ENCODE measurements at regions not wholly inside any gene's neighbourhood (a gene's known extent, or its start where the extent isn't known, plus 50 kb on each side); places are given as distances from the start of the nearest gene placed in this dataset.

DNA sequence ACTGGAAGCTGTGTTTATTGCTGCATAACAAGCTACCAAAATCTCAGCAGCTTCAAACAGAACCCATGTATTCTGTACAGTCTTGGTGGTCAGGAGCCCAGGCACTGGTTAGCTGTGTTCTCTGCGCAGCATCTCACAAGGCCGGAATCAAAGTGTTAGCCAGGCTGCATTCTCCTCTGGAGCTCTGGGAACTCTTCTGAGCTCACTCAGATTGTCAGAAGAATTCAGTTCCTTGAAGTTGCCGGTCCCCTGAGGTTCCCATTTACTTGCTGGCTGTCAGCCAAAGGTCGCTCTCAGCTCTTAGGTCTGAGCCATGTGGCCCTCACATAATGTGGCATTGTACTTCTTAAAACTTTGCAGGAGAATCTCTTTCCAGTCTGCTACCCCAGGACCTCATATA, 123.6 kb upstream of the SMIM21 start:
- Histone ChIP-seq H3K9me3 (ENCODE audit: control insufficient read depth in 1 of 2, insufficient read depth in 1 of 2, low read length in 2 of 2) (peaks cover 0 to 4% of the 10 kb centered on the region in 2 experiments), H3K4me1 (ENCODE audit: insufficient read depth, low read length) (no peaks in the 10 kb centered on the region), H3K4me3 (ENCODE audit: low read length) (no peak overlapping the region), H3K27me3 (ENCODE audit: control insufficient read depth in 1 of 2, insufficient read depth in 2 of 2, low read length in 2 of 2) (no peaks in the 10 kb centered on the region), H3K27ac (ENCODE audit: low read depth in 1 of 2, low read length in 2 of 2) (no peak overlapping the region), H3K36me3 (ENCODE audit: insufficient read depth, low read length) (no peaks in the 10 kb centered on the region)
- Mint-ChIP-seq H3K4me1 (ENCODE audit: low read depth) (no peaks in the 10 kb centered on the region), H3K4me3 (no peak overlapping the region), H3K27me3 (peaks cover 35% of the 10 kb centered on the region), H3K27ac (no peak overlapping the region), H3K36me3 (ENCODE audit: low read depth) (no peaks in the 10 kb centered on the region), H3K9me3 (no peaks in the 10 kb centered on the region)
- ChIA-PET POLR2A (no interaction called here), CTCF (no interaction called here)
- no peak for TF ChIP-seq CTCF (IDR thresholded peaks at IDR 0.05)
- DNase-seq (no peak), ATAC-seq (ENCODE audit: poor library complexity) (no peak)
- intact Hi-C loops (cut with DNase I, micrococcal nuclease), result no loop called here

DNA sequence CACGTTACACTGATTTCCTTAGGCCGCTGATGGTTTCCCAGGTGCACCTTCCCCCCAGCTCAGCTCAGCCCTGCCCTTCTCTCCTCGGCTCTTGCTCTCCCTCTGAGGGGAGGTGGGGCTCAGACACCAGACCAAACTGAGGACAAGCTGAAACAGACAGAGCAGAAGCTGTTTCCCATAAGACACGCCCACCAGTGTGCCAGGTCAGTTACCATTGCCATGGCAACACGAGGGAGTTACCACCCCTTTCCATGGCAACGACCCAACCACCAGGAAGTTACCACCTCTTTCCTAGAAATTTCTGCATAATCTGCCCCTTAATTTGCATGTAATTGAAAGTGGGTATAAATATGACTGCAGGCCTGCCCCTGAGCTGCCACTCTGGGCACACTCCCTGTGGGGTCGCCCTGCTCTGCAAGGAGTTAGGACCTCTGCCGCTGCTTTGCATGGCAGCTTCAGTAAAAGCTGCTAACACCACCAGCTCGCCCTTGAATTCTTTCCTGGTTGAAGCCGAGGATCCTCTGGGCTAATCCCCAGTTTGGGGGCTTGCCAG, 120.9 kb upstream of the SMIM21 start:
- peaks cover 53% of the 10 kb centered on the region for H3K27me3 Mint-ChIP-seq
- intact Hi-C loops (cut with DNase I, micrococcal nuclease), result no loop called here
- no peaks in the 10 kb centered on the region for H3K27me3 ChIP-seq (ENCODE audit: control insufficient read depth in 1 of 2, insufficient read depth in 2 of 2, low read length in 2 of 2)
- no peak overlapping the region for H3K27ac Mint-ChIP-seq
- no peaks in the 10 kb centered on the region for H3K9me3 Mint-ChIP-seq
- no peaks in the 10 kb centered on the region for H3K36me3 Mint-ChIP-seq (ENCODE audit: low read depth)
- no peak overlapping the region for H3K27ac ChIP-seq (ENCODE audit: low read depth in 1 of 2, low read length in 2 of 2)
- no peaks in the 10 kb centered on the region for H3K4me1 Mint-ChIP-seq (ENCODE audit: low read depth)
- no peaks in the 10 kb centered on the region for H3K4me1 ChIP-seq (ENCODE audit: insufficient read depth, low read length)
- H3K4me3 Mint-ChIP-seq, result no peak overlapping the region
- POLR2A ChIA-PET, result no interaction called here
- no peak overlapping the region for H3K4me3 ChIP-seq (ENCODE audit: low read length)
- ATAC-seq (ENCODE audit: poor library complexity) (no peak), DNase-seq (no peak)
- CTCF ChIA-PET, result no interaction called here
- H3K9me3 ChIP-seq (ENCODE audit: control insufficient read depth in 1 of 2, insufficient read depth in 1 of 2, low read length in 2 of 2), result peaks cover 0 to 4% of the 10 kb centered on the region in 2 experiments
- no peaks in the 10 kb centered on the region for H3K36me3 ChIP-seq (ENCODE audit: insufficient read depth, low read length)
- no peak for TF ChIP-seq CTCF (IDR thresholded peaks at IDR 0.05)

DNA sequence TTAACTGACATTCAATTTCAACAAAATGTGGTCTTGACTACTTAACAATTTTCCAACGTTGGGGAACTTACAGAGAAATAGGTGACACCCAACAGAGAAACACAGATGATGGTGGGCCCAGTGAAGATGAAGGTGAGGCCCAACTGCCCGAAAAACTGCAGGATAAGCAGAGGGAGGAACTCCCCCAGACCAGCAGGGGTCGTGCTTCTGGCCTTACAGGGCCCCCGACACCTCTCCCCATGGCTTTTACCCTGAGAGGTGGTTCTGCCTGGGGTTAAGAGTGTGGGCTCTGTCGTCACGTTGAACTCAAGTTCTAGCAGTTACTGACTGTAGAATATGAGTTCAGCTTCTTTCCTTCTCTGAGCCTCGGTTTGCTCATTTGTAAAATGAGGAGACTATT, 119.5 kb upstream of the SMIM21 start:
- ChIA-PET CTCF (no interaction called here), POLR2A (no interaction called here)
- TF ChIP-seq CTCF (IDR thresholded peaks at IDR 0.05), result no peak
- Histone ChIP-seq H3K4me3 (ENCODE audit: low read length) (no peak overlapping the region), H3K4me1 (ENCODE audit: insufficient read depth, low read length) (no peaks in the 10 kb centered on the region), H3K27ac (ENCODE audit: low read depth in 1 of 2, low read length in 2 of 2) (no peak overlapping the region), H3K36me3 (ENCODE audit: insufficient read depth, low read length) (no peaks in the 10 kb centered on the region), H3K27me3 (ENCODE audit: control insufficient read depth in 1 of 2, insufficient read depth in 2 of 2, low read length in 2 of 2) (no peaks in the 10 kb centered on the region), H3K9me3 (ENCODE audit: control insufficient read depth in 1 of 2, insufficient read depth in 1 of 2, low read length in 2 of 2) (peaks cover 0 to 4% of the 10 kb centered on the region in 2 experiments)
- H3K36me3 Mint-ChIP-seq (ENCODE audit: low read depth), result no peaks in the 10 kb centered on the region
- H3K27me3 Mint-ChIP-seq, result peaks cover 55% of the 10 kb centered on the region
- H3K4me3 Mint-ChIP-seq, result no peak overlapping the region
- no peaks in the 10 kb centered on the region for H3K4me1 Mint-ChIP-seq (ENCODE audit: low read depth)
- DNase-seq (no peak), ATAC-seq (ENCODE audit: poor library complexity) (no peak)
- no peak overlapping the region for H3K27ac Mint-ChIP-seq
- H3K9me3 Mint-ChIP-seq, result no peaks in the 10 kb centered on the region
- intact Hi-C loops (cut with DNase I, micrococcal nuclease), result no loop called here
